GM12892 (cell line): ENCODE measurements at regions not wholly inside any gene's neighbourhood (a gene's known extent, or its start where the extent isn't known, plus 50 kb on each side); places are given as distances from the start of the nearest gene placed in this dataset.

Experiments used
- POLR2A ChIP-seq: IDR thresholded peaks from 2 replicates; pipeline ENCODE4 v1.6.1; 2011; ENCODE audit warnings: low read depth, low read length, control low read depth
- POLR2AphosphoS5 ChIP-seq: IDR thresholded peaks from 2 replicates; pipeline ENCODE4 v1.6.1; 2011; ENCODE audit warnings: low read depth, low read length, control low read depth
- TAF1 ChIP-seq: IDR thresholded peaks from 2 replicates; pipeline ENCODE4 v1.6.1; 2011; ENCODE audit warnings: low read depth, mild to moderate bottlenecking, control low read depth, low read length, borderline replicate concordance

GRCh38 chr6:9943986-9944385, 470.9 kb downstream of the TFAP2A start:
- TF ChIP-seq POLR2AphosphoS5 (no peak), POLR2A (no peak), TAF1 (no peak)
